PC-3 (cell line): ENCODE measurements at regions not wholly inside any gene's neighbourhood (a gene's known extent, or its start where the extent isn't known, plus 50 kb on each side); places are given as distances from the start of the nearest gene placed in this dataset.

Experiments used
- ATAC-seq: fragments of 200-7000 bp; cut with Tn5 transposase; 2 replicates; pipeline ENCODE4 v1.9.1; 2020; ENCODE audit warnings: mild to moderate bottlenecking, moderate library complexity
- BruUV-seq: library from RNA; stranded (reverse); fragments of 400-500 nt; replicated peaks from 2 replicates; lab custom pipeline; 2021; lab: Mats Ljungman, UMichigan
- CTCF ChIA-PET: fragments of 300-600 bp; sonication (Branson Sonifier 250); formaldehyde crosslinking; loops from one replicate; lab custom pipeline; 2022; ENCODE audit warnings: antibody characterized with exemption; lab: Charles Lee
- POLR2A ChIA-PET: fragments of 300-600 bp; sonication (Branson Sonifier 250); formaldehyde crosslinking; loops from one replicate; lab custom pipeline; 2022; ENCODE audit warnings: antibody characterized with exemption; ENCODE audit not compliant: unreplicated experiment; lab: Charles Lee
- DNase-seq: peaks from one replicate; pipeline ENCODE4 v3.0.0-alpha.2; 2015
- H2AFZ ChIP-seq: fragments of 300-600 bp; sonication (generic); 2 replicates; pipeline ENCODE4 v1.6.0; 2016; ENCODE audit warnings: antibody characterized with exemption, low read length
- H3F3A ChIP-seq: fragments of 300-600 bp; sonication (generic); one replicate; pipeline ENCODE4 v1.6.0; 2017; ENCODE audit warnings: antibody characterized with exemption, low read length, control low read depth, mild to moderate bottlenecking; ENCODE audit not compliant: unreplicated experiment
- H3K27ac ChIP-seq: fragments of 300-600 bp; sonication (generic); 2 replicates; pipeline ENCODE4 v1.5.1; 2016; ENCODE audit warnings: mild to moderate bottlenecking, low read length
- H3K27me3 ChIP-seq: fragments of 300-600 bp; sonication (generic); 2 replicates; pipeline ENCODE4 v1.6.1; 2016; ENCODE audit warnings: low read length, mixed read lengths
- H3K36me3 ChIP-seq: fragments of 300-600 bp; sonication (generic); 2 replicates; pipeline ENCODE4 v1.6.1; 2016; ENCODE audit warnings: low read depth, mixed run types, low read length, mixed read lengths
- H3K4me1 ChIP-seq: fragments of 300-600 bp; sonication (generic); 2 replicates; pipeline ENCODE4 v1.5.1; 2016; ENCODE audit warnings: low read length; ENCODE audit not compliant: insufficient read depth
- H3K4me2 ChIP-seq: fragments of 300-600 bp; sonication (generic); 2 replicates; pipeline ENCODE4 v1.6.0; 2016; ENCODE audit warnings: low read length
- H3K4me3 ChIP-seq: fragments of 300-600 bp; sonication (generic); 2 replicates; pipeline ENCODE4 v1.5.1; 2016; ENCODE audit warnings: mild to moderate bottlenecking, low read length, mixed read lengths
- H3K79me2 ChIP-seq: fragments of 300-600 bp; sonication (generic); 2 replicates; pipeline ENCODE4 v1.6.1; 2017; ENCODE audit warnings: low read length, mixed read lengths
- H3K9ac ChIP-seq: fragments of 300-600 bp; sonication (generic); 2 replicates; pipeline ENCODE4 v1.6.0; 2016; ENCODE audit warnings: mild to moderate bottlenecking, low read length
- H3K9me2 ChIP-seq: fragments of 300-600 bp; sonication (generic); replicated peaks from 2 replicates; pipeline ENCODE4 v1.6.1; 2016; ENCODE audit warnings: mixed run types, low read length, mixed read lengths
- H3K9me3 ChIP-seq: fragments of 300-600 bp; sonication (generic); 2 replicates; pipeline ENCODE4 v1.6.1; 2016; ENCODE audit warnings: low read length, mixed read lengths
- H4K20me1 ChIP-seq: fragments of 300-600 bp; sonication (generic); 2 replicates; pipeline ENCODE4 v1.6.1; 2016; ENCODE audit warnings: low read length, mixed read lengths
- EZH2 ChIP-seq: fragments of 300-600 bp; sonication (generic); IDR thresholded peaks from one replicate; pipeline ENCODE4 v1.6.1; 2017; ENCODE audit warnings: antibody characterized with exemption, mild to moderate bottlenecking, low read length; ENCODE audit not compliant: unreplicated experiment
- EZH2phosphoT487 ChIP-seq: fragments of 300-600 bp; sonication (generic); IDR thresholded peaks from 2 replicates; pipeline ENCODE4 v1.6.1; 2018; ENCODE audit warnings: mild to moderate bottlenecking, antibody characterized with exemption, low read length, borderline replicate concordance
- intact Hi-C: fragments of 100-400 bp; cut with micrococcal nuclease; formaldehyde crosslinking; loops from 2 replicates; pipeline ENCODE4 v1.9.0; 2023
- TF ChIP-seq, protein P1 (sequence below): fragments of 300-600 bp; sonication (generic); conservative IDR thresholded peaks from 2 replicates; pipeline ENCODE4 v1.5.1; 2017; ENCODE audit warnings: antibody characterized with exemption, low read depth, mild to moderate bottlenecking, low read length

DNA sequence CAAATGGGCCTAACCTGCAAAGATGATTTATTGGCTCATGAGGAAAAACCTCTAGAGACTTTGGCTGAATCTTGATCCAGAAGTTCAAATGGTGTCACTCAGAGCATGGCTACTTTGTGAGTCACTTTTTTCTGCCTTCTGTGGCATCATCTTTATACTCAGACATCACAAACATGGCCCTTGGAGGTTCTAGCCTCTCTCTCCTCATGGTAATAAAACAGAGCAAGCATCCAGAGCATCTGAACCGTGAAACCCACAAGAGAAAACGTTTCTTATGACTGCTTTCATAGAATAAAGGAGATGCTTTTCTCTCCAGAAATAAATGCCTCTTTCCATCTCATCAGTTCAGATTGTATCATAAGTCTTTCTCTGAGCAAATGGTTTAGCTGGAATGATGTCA lies 780.3 kb downstream of the KCTD16 start:
- H3K4me3 ChIP-seq, result no peak overlapping the region
- H3F3A ChIP-seq, result no peaks in the 10 kb centered on the region
- no peak for ATAC-seq
- H3K27ac ChIP-seq, result no peak overlapping the region
- POLR2A ChIA-PET, result no interaction called here
- no peak for DNase-seq
- no peak overlapping the region for H3K9ac ChIP-seq
- no TSS peak for BruUV-seq
- no peak overlapping the region for H3K4me2 ChIP-seq
- no peak for TF ChIP-seq EZH2phosphoT487
- TF ChIP-seq EZH2, result no peak
- TF ChIP-seq, protein P1, sequence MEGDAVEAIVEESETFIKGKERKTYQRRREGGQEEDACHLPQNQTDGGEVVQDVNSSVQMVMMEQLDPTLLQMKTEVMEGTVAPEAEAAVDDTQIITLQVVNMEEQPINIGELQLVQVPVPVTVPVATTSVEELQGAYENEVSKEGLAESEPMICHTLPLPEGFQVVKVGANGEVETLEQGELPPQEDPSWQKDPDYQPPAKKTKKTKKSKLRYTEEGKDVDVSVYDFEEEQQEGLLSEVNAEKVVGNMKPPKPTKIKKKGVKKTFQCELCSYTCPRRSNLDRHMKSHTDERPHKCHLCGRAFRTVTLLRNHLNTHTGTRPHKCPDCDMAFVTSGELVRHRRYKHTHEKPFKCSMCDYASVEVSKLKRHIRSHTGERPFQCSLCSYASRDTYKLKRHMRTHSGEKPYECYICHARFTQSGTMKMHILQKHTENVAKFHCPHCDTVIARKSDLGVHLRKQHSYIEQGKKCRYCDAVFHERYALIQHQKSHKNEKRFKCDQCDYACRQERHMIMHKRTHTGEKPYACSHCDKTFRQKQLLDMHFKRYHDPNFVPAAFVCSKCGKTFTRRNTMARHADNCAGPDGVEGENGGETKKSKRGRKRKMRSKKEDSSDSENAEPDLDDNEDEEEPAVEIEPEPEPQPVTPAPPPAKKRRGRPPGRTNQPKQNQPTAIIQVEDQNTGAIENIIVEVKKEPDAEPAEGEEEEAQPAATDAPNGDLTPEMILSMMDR, result no peak
- CTCF ChIA-PET, result no interaction called here
- no peaks in the 10 kb centered on the region for H3K9me3 ChIP-seq
- H3K4me1 ChIP-seq, result no peaks in the 10 kb centered on the region
- no peaks in the 10 kb centered on the region for H3K27me3 ChIP-seq
- no peaks in the 10 kb centered on the region for H3K79me2 ChIP-seq
- intact Hi-C loops, result no loop called here
- no peaks in the 10 kb centered on the region for H4K20me1 ChIP-seq
- H2AFZ ChIP-seq, result no peak overlapping the region
- H3K9me2 ChIP-seq, result no peaks in the 10 kb centered on the region
- H3K36me3 ChIP-seq, result no peaks in the 10 kb centered on the region

DNA sequence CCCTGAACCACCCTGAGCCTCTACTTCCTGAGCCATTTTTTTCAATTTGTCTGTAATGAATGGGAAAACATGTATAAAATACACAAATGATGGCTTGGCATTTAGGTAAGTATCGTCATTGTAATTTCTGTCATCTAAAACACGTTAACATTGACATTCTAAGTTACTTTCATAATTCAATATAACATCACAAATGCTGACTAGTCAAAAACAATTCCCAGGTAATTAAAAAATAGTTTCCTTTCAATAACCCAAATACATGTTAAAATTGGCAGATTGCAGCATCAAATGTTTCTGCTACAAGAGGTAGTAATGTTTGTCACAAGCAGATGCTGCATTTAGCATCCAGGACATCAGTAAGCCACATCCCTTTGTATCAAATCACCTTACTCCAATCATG lies 776.4 kb downstream of the KCTD16 start:
- H3K27ac ChIP-seq, result no peak overlapping the region
- H3K4me3 ChIP-seq, result no peak overlapping the region
- ATAC-seq (no peak), DNase-seq (no peak)
- H3F3A ChIP-seq, result no peaks in the 10 kb centered on the region
- ChIA-PET CTCF (no interaction called here), POLR2A (no interaction called here)
- intact Hi-C loops, result no loop called here
- TF ChIP-seq EZH2 (no peak), EZH2phosphoT487 (no peak)
- TF ChIP-seq, protein P1, result no peak
- H3K36me3 ChIP-seq, result no peaks in the 10 kb centered on the region
- no peaks in the 10 kb centered on the region for H3K9me3 ChIP-seq
- no TSS peak for BruUV-seq
- H2AFZ ChIP-seq, result no peak overlapping the region
- H3K9me2 ChIP-seq, result no peaks in the 10 kb centered on the region
- H3K9ac ChIP-seq, result no peak overlapping the region
- no peaks in the 10 kb centered on the region for H4K20me1 ChIP-seq
- no peaks in the 10 kb centered on the region for H3K27me3 ChIP-seq
- no peaks in the 10 kb centered on the region for H3K4me1 ChIP-seq
- H3K4me2 ChIP-seq, result no peak overlapping the region
- H3K79me2 ChIP-seq, result no peaks in the 10 kb centered on the region

DNA sequence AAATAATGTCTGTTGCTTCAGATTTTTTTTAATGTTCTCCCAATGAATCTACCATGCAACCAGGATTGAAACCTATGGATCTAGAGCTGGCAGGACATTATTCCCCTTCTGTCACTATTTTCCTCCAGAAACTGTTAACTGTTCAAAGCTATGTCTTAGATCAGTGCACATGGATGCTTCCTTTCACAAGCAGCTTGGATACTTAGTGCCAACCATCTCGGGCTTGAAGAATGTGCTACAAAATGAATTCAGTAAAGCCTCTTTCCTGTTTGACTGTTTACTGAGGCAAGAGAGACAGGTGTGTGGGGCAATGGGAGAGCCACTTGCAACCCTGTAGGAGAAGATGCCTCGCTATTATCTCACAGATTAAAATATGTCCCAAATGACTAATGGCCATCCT lies 774.8 kb downstream of the KCTD16 start:
- CTCF ChIA-PET, result no interaction called here
- TF ChIP-seq, protein P1, result no peak
- TF ChIP-seq EZH2phosphoT487, result no peak
- no peak for TF ChIP-seq EZH2
- no TSS peak for BruUV-seq
- Histone ChIP-seq H3K36me3 (no peaks in the 10 kb centered on the region), H3K4me3 (no peak overlapping the region), H3F3A (no peaks in the 10 kb centered on the region), H3K4me1 (no peaks in the 10 kb centered on the region), H3K9ac (no peak overlapping the region), H3K27ac (no peak overlapping the region), H3K27me3 (no peaks in the 10 kb centered on the region), H3K9me3 (no peaks in the 10 kb centered on the region), H3K79me2 (no peaks in the 10 kb centered on the region), H4K20me1 (no peaks in the 10 kb centered on the region), H3K9me2 (no peaks in the 10 kb centered on the region), H3K4me2 (no peak overlapping the region), H2AFZ (no peak overlapping the region)
- ATAC-seq (no peak), DNase-seq (no peak)
- POLR2A ChIA-PET, result no interaction called here
- intact Hi-C loops, result no loop called here
